ENCODE measurements at regions not wholly inside any gene's neighbourhood (a gene's known extent, or its start where the extent isn't known, plus 50 kb on each side); places are given as distances from the start of the nearest gene placed in this dataset.

GRCh38 chr3:148591525-148591924 is 106.2 kb upstream of the AGTR1 start:
- TF ChIP-seq EP300 (IDR thresholded peaks at IDR 0.05) (no peak), CTCF (IDR thresholded peaks at IDR 0.05) (no peak), POLR2AphosphoS5 (IDR thresholded peaks at IDR 0.05) (no peak)
